ENCODE measurements at regions not wholly inside any gene's neighbourhood (a gene's known extent, or its start where the extent isn't known, plus 50 kb on each side); places are given as distances from the start of the nearest gene placed in this dataset.

DNA sequence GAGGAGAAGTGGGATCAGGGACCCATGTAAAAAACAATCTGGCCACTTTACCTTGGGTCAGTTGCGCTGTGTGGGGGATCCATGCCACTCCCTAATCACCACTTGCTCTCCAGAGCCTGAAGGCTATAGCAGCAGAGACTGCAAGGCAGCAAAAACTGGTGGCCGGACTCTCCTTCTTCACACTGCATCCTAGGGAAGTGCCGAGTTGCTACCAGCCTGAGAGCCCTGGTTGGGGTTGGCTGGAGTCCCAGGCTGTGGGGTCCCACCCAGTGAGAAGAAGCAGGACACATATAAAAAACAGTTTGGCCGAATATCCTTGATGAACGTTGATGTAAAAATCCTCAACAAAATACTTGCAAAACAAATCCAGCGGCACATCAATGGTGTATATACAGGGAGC is 341.2 kb downstream of the AEBP2 start:
- ATAC-seq (no peak), FAIRE-seq (no peak), DNase-seq (ENCODE audit: extremely low read depth in 1 of 4, low spot score in 3 of 4) (no peak)
- no peak overlapping the region for H3K4me2 ChIP-seq (ENCODE audit: insufficient read depth, low read length)
- no peak for TF ChIP-seq RFX7 (CRISPR knock-in tag; IDR thresholded peaks at IDR 0.05)
- TF ChIP-seq ZNF324 (CRISPR knock-in tag; IDR thresholded peaks at IDR 0.05): no peak
- no peak for TF ChIP-seq LCOR (CRISPR knock-in tag; IDR thresholded peaks at IDR 0.05)
- no peak for TF ChIP-seq MCM7 (IDR thresholded peaks at IDR 0.05)
- no peak for TF ChIP-seq CREBBP (IDR thresholded peaks at IDR 0.05; ENCODE audit: low read depth, low read length)
- no peak for TF ChIP-seq ZEB2 (IDR thresholded peaks at IDR 0.05)
- no peak for TF ChIP-seq SOX6 (IDR thresholded peaks at IDR 0.05)
- no peak for TF ChIP-seq DNMT1 (IDR thresholded peaks at IDR 0.05)
- no peak for TF ChIP-seq PRMT5 (CRISPR knock-in tag; IDR thresholded peaks at IDR 0.05)
- no peak for TF ChIP-seq E2F1 (CRISPR knock-in tag; IDR thresholded peaks at IDR 0.05)
- TF ChIP-seq SRSF3 (IDR thresholded peaks at IDR 0.05; ENCODE audit: insufficient read depth, low read length): no peak
- TF ChIP-seq KLF1 (tag; IDR thresholded peaks at IDR 0.05): no peak
- no peak for TF ChIP-seq ZNF431 (CRISPR knock-in tag; IDR thresholded peaks at IDR 0.05)
- intact Hi-C loops (cut with micrococcal nuclease) (no loop called here), in situ Hi-C loops (cut with MboI) (no loop called here)
- no peak overlapping the region for H3K4me3 ChIP-seq
- BruUV-seq (replicated peaks): no TSS peak
- no peaks in the 10 kb centered on the region for H3K4me1 ChIP-seq (replicated peaks in 1 of 2; ENCODE audit: control insufficient read depth in 2 of 2, insufficient read depth in 2 of 2, low read length in 2 of 2)
- no peak overlapping the region for H2AFZ ChIP-seq (ENCODE audit: low read depth, low read length)
- no peaks in the 10 kb centered on the region for H3K9me1 ChIP-seq (ENCODE audit: control insufficient read depth, insufficient read depth, low read length)
- ChIA-PET POLR2A (no interaction called here), CTCF (ENCODE audit: low intra/inter-chr PET ratio) (no interaction called here)
- no peaks in the 10 kb centered on the region for H3K9me3 ChIP-seq (replicated peaks; ENCODE audit: control insufficient read depth, insufficient read depth, low read depth, low read length)
- no peak overlapping the region for H3K9ac ChIP-seq (ENCODE audit: insufficient read depth in 1 of 2, low read depth in 2 of 2, low read length in 2 of 2)
- H3K27me3 ChIP-seq (ENCODE audit: control insufficient read depth in 2 of 2, insufficient read depth in 2 of 2, low read length in 2 of 2): no peaks in the 10 kb centered on the region
- no peak overlapping the region for H3K27ac ChIP-seq (ENCODE audit: extremely low read depth, low read depth, low read length)
- H3K79me2 ChIP-seq (ENCODE audit: control insufficient read depth, insufficient read depth, low read length): no peaks in the 10 kb centered on the region
- no peaks in the 10 kb centered on the region for H3K36me3 ChIP-seq (ENCODE audit: control insufficient read depth, insufficient read depth, low read length)
- H4K20me1 ChIP-seq (replicated peaks; ENCODE audit: control insufficient read depth, insufficient read depth, low read length): no peaks in the 10 kb centered on the region
- 4% methylated on average over 4 of the region's 6 CpGs for WGBS (ENCODE audit: insufficient coverage, low coverage, missing lambda C conversion rate)

Measured in K562 (cell line).